GM23248 (cell line): ENCODE measurements at regions not wholly inside any gene's neighbourhood (a gene's known extent, or its start where the extent isn't known, plus 50 kb on each side); places are given as distances from the start of the nearest gene placed in this dataset.

Experiments used
- EZH2 ChIP-seq: fragments of 200-600 bp; sonication (generic); IDR thresholded peaks from 2 replicates; pipeline ENCODE4 v1.6.1; 2018; ENCODE audit warnings: antibody characterized with exemption, mild to moderate bottlenecking; ENCODE audit not compliant: insufficient read depth, poor library complexity, severe bottlenecking
- EZH2phosphoT487 ChIP-seq: fragments of 200-600 bp; sonication (generic); IDR thresholded peaks from 2 replicates; pipeline ENCODE4 v1.6.1; 2018; ENCODE audit warnings: antibody characterized with exemption, moderate library complexity, mild to moderate bottlenecking, low read depth; ENCODE audit not compliant: insufficient read depth

DNA sequence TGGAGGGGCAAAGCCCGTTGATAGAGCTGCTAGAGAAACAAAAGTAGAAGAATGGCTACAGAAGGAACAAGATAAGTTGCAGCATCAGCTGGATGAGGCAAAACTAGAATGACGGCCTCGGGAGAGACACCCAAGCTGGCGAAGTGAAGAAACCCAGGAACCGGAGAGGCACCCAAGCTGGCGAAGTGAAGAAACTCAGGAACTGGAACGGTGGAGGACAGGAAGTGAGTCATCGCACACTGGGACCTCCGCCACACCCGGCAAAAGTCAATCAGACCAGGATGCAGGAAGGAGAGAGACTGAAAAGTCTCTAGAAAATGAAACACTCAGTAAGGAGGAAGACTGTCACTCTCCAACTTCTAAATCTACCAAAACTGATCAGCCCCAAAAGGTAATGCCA lies 133.0 kb upstream of the NEBL start:
- no peak for TF ChIP-seq EZH2phosphoT487
- no peak for TF ChIP-seq EZH2
